Gastrocnemius medialis (tissue), 4 donors: ENCODE measurements at regions not wholly inside any gene's neighbourhood (a gene's known extent, or its start where the extent isn't known, plus 50 kb on each side); places are given as distances from the start of the nearest gene placed in this dataset.

Experiments
- ATAC-seq, 2 donors: fragments of 150-250 bp; one replicate each; pipeline ENCODE4 v1.9.1; 2016
- DNase-seq, 2 donors: peaks; one replicate each; pipeline ENCODE4 v3.0.0-alpha.2; 2019
- H3K27ac ChIP-seq, 4 donors: fragments of 200-600 bp; sonication (generic); 1 replicate in 1 of 4; 2 replicates in 3 of 4; pipeline ENCODE4 v1.5.1; 2016 to 2018; ENCODE audit warnings: mild to moderate bottlenecking in 2 of 4, moderate library complexity in 1 of 4
- H3K27me3 ChIP-seq, 3 donors: fragments of 200-600 bp; sonication (generic) in 2 of 3; 1 replicate in 1 of 3; 2 replicates in 2 of 3; pipeline versions ENCODE4 v1.5.1 to v1.6.0; 2016 to 2019; ENCODE audit warnings: mild to moderate bottlenecking in 1 of 3, moderate library complexity in 1 of 3
- H3K36me3 ChIP-seq, 2 donors: fragments of 200-600 bp; sonication (generic) in 1 of 2; one replicate each; pipeline ENCODE4 v1.5.1; 2017 to 2018
- H3K4me1 ChIP-seq, 2 donors: fragments of 200-600 bp; sonication (generic) in 1 of 2; one replicate each; pipeline ENCODE4 v1.5.1; 2016 to 2017; ENCODE audit warnings: mild to moderate bottlenecking in 2 of 2
- H3K4me3 ChIP-seq, 4 donors: fragments of 200-600 bp; sonication (generic) in 3 of 4; 1 replicate in 1 of 4; 2 replicates in 3 of 4; pipeline ENCODE4 v1.5.1; 2016 to 2019; ENCODE audit warnings: mild to moderate bottlenecking in 2 of 4
- H3K9me3 ChIP-seq, 3 donors: fragments of 200-600 bp; sonication (generic) in 2 of 3; 1 replicate in 1 of 3; 2 replicates in 2 of 3; pipeline ENCODE4 v1.5.1; 2016 to 2019
- POLR2A ChIP-seq, 2 donors: fragments of 450-650 bp; IDR thresholded peaks; one replicate each; pipeline ENCODE4 v1.6.1; 2017; ENCODE audit warnings: antibody characterized with exemption in 2 of 2, mild to moderate bottlenecking in 2 of 2, moderate library complexity in 2 of 2
- in situ Hi-C, 4 donors: fragments of 200-750 bp; cut with MboI; loops; one replicate each; pipeline versions ENCODE4 v1.15.0 to v1.8.0; 2017; ENCODE audit warnings: low sequenced_read_pairs in 4 of 4
- intact Hi-C: fragments of 100-400 bp; cut with DNase I; formaldehyde crosslinking; loops from one replicate; pipeline ENCODE4 v1.15.1; 2023; ENCODE audit warnings: low total_unique reads
- TF ChIP-seq, protein P1 (sequence below), 5 experiments: fragments of 450-650 bp in 3 of 5; fragments of 200-600 bp in 2 of 5; sonication (generic) in 2 of 5; IDR thresholded peaks in 4 of 5; conservative IDR thresholded peaks in 1 of 5; 1 replicate in 4 of 5; 2 replicates in 1 of 5; pipeline ENCODE4 v1.5.1; 2016 to 2019; ENCODE audit warnings: antibody characterized with exemption in 5 of 5, mild to moderate bottlenecking in 3 of 5, moderate library complexity in 3 of 5

DNA sequence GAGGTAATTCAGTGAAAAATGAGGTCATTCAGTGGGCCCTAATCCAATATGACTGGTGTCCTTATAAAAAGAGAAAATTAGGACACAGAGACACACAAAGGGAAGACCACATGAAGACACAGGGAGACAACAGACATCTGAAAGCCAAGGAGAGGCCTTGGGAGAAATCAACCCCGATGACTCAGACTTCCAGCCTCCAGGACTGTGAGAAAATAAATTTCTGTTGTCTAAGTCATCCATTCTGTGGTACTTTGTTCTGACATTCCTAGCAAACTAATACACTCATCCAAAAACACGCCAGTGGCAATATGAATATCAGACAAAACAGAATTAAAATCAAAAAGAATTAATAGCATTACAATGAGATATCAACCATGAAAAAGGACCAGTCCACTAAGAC, 303.7 kb downstream of the SS18 start:
- no peaks in the 10 kb centered on the region for H3K4me1 ChIP-seq
- H3K36me3 ChIP-seq = no peaks in the 10 kb centered on the region
- no peak for TF ChIP-seq POLR2A (IDR thresholded peaks at IDR 0.05)
- TF ChIP-seq, protein P1, sequence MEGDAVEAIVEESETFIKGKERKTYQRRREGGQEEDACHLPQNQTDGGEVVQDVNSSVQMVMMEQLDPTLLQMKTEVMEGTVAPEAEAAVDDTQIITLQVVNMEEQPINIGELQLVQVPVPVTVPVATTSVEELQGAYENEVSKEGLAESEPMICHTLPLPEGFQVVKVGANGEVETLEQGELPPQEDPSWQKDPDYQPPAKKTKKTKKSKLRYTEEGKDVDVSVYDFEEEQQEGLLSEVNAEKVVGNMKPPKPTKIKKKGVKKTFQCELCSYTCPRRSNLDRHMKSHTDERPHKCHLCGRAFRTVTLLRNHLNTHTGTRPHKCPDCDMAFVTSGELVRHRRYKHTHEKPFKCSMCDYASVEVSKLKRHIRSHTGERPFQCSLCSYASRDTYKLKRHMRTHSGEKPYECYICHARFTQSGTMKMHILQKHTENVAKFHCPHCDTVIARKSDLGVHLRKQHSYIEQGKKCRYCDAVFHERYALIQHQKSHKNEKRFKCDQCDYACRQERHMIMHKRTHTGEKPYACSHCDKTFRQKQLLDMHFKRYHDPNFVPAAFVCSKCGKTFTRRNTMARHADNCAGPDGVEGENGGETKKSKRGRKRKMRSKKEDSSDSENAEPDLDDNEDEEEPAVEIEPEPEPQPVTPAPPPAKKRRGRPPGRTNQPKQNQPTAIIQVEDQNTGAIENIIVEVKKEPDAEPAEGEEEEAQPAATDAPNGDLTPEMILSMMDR (IDR thresholded peaks at IDR 0.05 in 4 of 5, conservative IDR thresholded peaks at IDR 0.05 in 1 of 5) = no peak
- no peak overlapping the region for H3K27ac ChIP-seq
- no peaks in the 10 kb centered on the region for H3K9me3 ChIP-seq
- in situ Hi-C loops = no loop called here
- no peak for DNase-seq
- intact Hi-C loops = no loop called here
- no peaks in the 10 kb centered on the region for H3K27me3 ChIP-seq
- ATAC-seq = no peak
- no peak overlapping the region for H3K4me3 ChIP-seq

DNA sequence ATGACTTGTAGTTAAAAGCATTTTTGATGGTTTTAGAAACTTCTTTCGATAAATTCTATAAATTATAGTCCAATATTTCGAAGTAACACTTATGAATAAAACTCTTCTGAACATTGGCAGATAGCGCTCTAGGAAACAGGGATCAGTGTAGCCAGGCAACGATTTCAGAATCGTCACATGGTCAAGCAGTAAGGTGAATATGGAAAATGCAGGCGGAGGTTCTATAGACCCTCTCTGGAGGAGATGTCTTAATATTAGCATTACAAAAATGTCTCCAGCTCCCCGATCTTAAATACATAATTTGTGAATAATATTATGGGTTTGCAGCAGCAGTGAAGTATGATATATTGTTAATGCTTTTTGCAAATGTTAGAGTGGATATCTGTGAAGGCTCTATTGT, 310.3 kb downstream of the SS18 start:
- no peaks in the 10 kb centered on the region for H3K36me3 ChIP-seq
- TF ChIP-seq POLR2A (IDR thresholded peaks at IDR 0.05) = no peak
- TF ChIP-seq, protein P1 (IDR thresholded peaks at IDR 0.05 in 4 of 5, conservative IDR thresholded peaks at IDR 0.05 in 1 of 5) = no peak
- no peaks in the 10 kb centered on the region for H3K27me3 ChIP-seq
- no peak for ATAC-seq
- H3K27ac ChIP-seq = no peak overlapping the region
- intact Hi-C loops = no loop called here
- H3K9me3 ChIP-seq = no peaks in the 10 kb centered on the region
- in situ Hi-C loops = no loop called here
- H3K4me3 ChIP-seq = no peak overlapping the region
- DNase-seq = no peak
- no peaks in the 10 kb centered on the region for H3K4me1 ChIP-seq

DNA sequence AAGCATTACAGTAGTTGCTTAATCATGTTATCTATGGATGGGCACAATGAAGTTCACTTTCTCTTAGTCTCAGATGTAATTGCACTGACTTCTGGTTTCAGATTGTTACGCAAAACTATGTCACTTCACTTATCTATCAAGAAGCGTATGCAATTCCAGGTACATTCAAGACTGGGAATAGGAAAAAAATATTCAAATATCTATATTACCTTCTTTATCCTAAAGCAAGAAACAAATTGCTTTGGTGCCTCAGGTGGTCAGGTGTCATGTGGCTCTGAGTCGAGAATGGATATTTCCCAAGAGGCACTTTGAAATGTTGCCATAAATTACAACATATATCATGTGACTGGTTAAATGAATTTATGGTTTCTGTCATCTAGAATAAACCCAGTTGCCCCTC, 318.6 kb downstream of the SS18 start:
- Histone ChIP-seq H3K4me1 (no peaks in the 10 kb centered on the region), H3K27ac (no peak overlapping the region), H3K4me3 (no peak overlapping the region), H3K9me3 (no peaks in the 10 kb centered on the region), H3K36me3 (no peaks in the 10 kb centered on the region), H3K27me3 (no peaks in the 10 kb centered on the region)
- ATAC-seq = no peak
- intact Hi-C loops (no loop called here), in situ Hi-C loops (no loop called here)
- no peak for DNase-seq
- TF ChIP-seq POLR2A (IDR thresholded peaks at IDR 0.05) = no peak
- TF ChIP-seq, protein P1 (IDR thresholded peaks at IDR 0.05 in 4 of 5, conservative IDR thresholded peaks at IDR 0.05 in 1 of 5) = no peak

DNA sequence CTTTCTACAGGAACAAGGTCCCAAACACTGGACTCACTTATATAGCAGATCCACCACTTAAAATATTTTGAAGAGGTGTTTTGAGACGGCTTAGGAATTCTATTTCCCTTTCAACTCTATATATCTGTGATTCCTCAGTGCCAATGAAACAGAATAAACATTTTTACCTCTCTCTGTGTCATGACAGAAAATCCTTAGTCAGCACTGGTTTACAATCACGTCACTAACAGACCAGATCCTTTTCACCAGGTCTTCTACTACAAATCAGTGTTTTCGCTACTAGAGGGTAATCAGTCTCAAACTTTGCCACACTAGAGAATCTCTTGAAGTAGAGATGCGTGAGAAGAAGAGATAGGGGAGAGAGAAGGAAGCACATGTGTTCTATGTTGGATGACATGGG, 325.6 kb downstream of the SS18 start:
- TF ChIP-seq, protein P1 (IDR thresholded peaks at IDR 0.05 in 4 of 5, conservative IDR thresholded peaks at IDR 0.05 in 1 of 5) = no peak
- no peak for TF ChIP-seq POLR2A (IDR thresholded peaks at IDR 0.05)
- Histone ChIP-seq H3K27ac (no peak overlapping the region), H3K27me3 (no peaks in the 10 kb centered on the region), H3K4me1 (no peaks in the 10 kb centered on the region), H3K4me3 (no peak overlapping the region), H3K36me3 (no peaks in the 10 kb centered on the region), H3K9me3 (no peaks in the 10 kb centered on the region)
- in situ Hi-C loops = no loop called here
- DNase-seq = no peak
- intact Hi-C loops = no loop called here
- ATAC-seq = no peak

DNA sequence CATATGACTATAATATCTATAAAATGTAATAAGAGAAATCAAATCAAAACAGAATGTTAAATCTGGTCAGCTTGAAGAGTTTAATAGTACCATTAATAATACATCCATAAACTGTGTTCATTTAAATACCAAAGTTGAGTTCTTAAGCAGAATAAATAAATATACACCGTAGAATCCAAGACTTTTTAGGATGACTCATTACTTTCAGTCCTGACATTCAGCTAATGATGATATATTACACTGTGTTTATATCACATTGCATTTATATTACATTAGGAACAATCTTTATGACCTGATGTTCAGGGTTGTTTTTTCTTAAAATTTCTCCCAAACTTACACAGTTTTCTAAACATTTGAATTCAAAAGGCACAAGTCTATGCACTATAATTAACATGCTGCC, 331.3 kb downstream of the SS18 start:
- TF ChIP-seq, protein P1 (IDR thresholded peaks at IDR 0.05 in 4 of 5, conservative IDR thresholded peaks at IDR 0.05 in 1 of 5) = no peak
- no peak for TF ChIP-seq POLR2A (IDR thresholded peaks at IDR 0.05)
- no peak for DNase-seq
- no peak for ATAC-seq

More for the DNA sequence above, 331.3 kb downstream of the SS18 start:
- Histone ChIP-seq H3K4me3 (no peak overlapping the region), H3K27me3 (no peaks in the 10 kb centered on the region), H3K9me3 (no peaks in the 10 kb centered on the region), H3K27ac (no peak overlapping the region), H3K36me3 (no peaks in the 10 kb centered on the region), H3K4me1 (no peaks in the 10 kb centered on the region)
- in situ Hi-C loops = no loop called here
- intact Hi-C loops = no loop called here
